HG02973 (cell line): ENCODE measurements at regions not wholly inside any gene's neighbourhood (a gene's known extent, or its start where the extent isn't known, plus 50 kb on each side); places are given as distances from the start of the nearest gene placed in this dataset.

Source experiments
- ATAC-seq: cut with Tn5 transposase; IDR thresholded peaks from one replicate; pipeline ENCODE4 v1.9.1; 2021; ENCODE audit warnings: moderate library complexity; ENCODE audit not compliant: unreplicated experiment

DNA sequence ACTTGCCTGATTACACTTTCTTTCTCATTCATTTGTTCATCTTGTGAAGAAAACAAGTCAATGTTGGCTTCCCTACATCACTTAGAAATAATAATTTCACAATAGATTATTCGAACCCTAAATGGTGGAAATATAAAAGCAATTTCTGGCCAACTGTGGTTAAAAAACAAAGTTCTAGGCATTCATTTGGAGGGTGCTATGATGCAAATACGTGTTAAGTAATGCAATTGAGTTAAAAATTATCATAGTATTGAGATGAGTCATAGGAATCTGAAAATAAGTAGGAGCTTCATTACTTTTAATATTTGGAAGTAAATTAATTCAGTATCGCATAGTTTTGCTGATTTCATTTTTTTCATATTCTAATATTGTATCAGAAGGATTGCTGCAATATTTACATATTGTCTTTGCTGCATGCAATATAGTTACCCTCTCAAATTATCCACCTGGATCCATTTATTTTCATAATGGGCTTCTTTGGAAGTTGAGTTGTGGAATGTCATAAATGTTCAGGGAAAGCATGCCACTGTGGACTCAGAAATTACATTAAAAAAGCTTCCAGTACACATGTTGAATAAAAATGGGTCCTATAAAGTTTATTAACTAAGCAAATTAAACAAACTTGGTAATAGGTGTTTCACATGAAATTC is 647.7 kb upstream of the WWC1 start:
- no peak for ATAC-seq

- ATAC-seq: no peak
Measured at GRCh38 chr5:167644619-167645018, 646.8 kb upstream of the WWC1 start.

- ATAC-seq: no peak
Measured at GRCh38 chr5:167649471-167649870, 642.0 kb upstream of the WWC1 start.

DNA sequence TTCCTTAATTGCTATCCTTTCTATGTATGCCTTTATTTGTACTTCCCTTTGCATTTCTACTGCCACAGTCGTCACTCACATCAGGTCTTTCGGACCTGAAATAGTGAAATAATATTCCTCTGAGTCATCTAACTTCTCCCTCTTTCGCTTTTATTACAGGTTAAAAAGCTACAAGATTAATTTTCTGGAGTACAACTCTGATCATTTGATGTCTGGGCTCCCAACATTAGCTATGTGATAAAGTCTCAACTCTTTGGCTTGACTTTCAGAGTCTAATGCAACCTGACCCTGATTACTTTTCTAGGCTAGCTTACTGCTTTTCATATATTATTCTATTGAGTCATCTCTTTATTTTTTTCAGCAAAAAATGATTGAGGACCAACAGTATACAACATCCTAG is 638.8 kb upstream of the WWC1 start:
- no peak for ATAC-seq

DNA sequence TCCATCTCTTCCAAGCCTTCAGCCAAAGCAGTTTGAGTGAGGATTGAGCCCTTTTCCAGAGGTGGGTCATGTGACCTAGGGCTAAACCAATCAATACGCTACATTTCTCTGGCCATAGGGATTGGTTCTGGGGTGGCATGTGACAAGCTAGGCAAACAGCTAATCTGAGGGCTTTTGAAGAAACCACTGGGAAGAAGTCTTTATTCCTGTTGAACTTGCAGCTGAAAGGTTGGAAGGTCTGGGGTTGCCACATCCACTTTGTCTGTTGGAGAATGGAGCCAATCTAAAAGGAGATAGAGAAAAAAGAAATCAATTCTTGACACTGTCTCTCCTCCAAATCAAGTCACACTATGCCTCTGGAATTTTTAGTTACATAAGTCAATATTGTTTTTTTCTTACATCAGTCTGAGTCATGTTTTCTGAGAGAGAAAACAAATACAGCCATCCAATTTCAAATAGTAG is 637.8 kb upstream of the WWC1 start:
- ATAC-seq: no peak

GRCh38 chr5:167657016-167657415 is 634.4 kb upstream of the WWC1 start:
- ATAC-seq: no peak

DNA sequence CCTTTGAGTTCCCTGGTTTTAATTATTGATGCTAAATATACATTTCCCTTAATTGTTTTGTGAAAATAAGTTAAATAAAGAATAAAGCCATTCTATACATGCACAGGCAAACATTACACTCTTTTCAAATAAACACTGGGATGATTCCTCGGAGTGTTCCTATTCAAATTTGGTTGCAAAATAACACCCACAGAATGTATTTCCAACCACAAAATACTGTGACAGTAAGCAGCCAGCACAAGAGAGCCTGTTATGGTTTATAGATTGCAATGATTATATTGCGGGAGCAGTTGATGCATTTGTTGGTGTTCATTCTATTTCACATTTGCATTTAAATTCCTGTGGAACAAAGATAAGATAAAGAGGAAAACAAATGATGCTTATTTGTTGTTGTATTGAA is 632.6 kb upstream of the WWC1 start:
- ATAC-seq: no peak

- ATAC-seq: no peak
Measured at GRCh38 chr5:167661605-167662004, 629.8 kb upstream of the WWC1 start.

DNA sequence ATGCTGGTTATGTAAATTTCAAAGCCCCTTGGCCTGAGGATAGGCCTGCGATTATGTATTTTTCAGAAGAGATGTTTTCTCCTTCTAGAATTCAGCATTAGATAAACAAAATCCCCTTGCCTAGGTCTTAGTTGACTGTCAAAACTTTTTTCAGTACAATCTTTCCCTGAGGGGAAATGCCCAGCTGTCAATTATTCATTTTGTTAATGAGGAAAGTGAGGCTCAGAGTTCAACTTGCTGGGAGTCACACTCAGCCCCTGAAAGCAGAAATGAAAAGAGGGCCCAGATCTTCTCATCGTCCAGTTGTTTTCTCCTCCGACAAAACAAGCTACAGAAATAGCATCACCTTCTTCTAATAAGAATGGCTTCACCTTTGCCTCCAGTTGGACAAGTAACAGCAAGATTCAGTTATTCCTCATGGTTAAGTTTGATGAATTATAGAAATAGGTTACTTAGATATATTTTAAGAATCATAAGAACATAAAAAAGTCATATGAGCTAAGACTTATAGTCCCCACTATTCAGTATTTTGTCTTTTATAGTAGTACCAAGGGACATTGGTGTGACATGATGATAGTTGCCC is 627.1 kb upstream of the WWC1 start:
- no peak for ATAC-seq

- no peak for ATAC-seq
Measured at GRCh38 chr5:167665841-167666375, 625.5 kb upstream of the WWC1 start.

GRCh38 chr5:167671176-167671575 is 620.3 kb upstream of the WWC1 start:
- no peak for ATAC-seq

DNA sequence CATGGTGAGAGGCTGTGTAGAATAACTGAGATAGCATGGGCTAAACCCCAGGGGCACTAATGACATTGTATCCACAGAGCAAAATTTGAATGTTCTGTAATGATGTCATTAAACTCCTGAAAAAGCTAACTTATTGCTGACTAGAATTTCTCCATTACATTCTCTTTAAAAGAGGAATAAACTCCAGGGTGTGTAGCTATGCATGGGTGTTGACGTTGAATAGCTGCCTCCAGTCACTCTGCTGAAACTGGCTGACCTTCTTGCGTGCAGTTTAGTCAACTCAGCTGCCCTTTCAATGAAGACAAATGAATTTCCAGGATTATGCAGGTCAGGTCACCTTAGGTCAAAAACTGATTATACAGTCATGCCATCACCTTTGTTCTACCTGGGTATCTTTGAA is 617.5 kb upstream of the WWC1 start:
- no peak for ATAC-seq

- ATAC-seq: no peak
Measured at GRCh38 chr5:167678481-167678880, 613.0 kb upstream of the WWC1 start.

DNA sequence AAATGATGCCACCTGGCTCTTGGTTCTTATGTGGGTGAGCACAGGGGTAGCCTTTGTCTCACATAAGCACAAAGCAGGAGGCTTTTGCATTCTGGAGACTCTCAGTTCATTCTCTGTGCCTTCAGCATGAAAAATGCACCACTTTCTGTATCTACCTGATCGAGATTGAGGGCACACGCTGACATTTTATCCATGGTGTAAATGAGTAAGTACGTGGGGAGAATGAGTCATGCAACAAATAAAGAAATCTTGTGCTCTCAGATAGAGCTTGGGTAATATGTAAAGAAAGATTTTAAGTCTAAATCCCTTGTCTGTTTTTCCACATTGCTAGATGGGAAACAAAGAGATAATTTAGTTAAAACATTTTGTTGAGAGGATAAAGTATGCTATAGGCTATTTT is 607.2 kb upstream of the WWC1 start:
- no peak for ATAC-seq

DNA sequence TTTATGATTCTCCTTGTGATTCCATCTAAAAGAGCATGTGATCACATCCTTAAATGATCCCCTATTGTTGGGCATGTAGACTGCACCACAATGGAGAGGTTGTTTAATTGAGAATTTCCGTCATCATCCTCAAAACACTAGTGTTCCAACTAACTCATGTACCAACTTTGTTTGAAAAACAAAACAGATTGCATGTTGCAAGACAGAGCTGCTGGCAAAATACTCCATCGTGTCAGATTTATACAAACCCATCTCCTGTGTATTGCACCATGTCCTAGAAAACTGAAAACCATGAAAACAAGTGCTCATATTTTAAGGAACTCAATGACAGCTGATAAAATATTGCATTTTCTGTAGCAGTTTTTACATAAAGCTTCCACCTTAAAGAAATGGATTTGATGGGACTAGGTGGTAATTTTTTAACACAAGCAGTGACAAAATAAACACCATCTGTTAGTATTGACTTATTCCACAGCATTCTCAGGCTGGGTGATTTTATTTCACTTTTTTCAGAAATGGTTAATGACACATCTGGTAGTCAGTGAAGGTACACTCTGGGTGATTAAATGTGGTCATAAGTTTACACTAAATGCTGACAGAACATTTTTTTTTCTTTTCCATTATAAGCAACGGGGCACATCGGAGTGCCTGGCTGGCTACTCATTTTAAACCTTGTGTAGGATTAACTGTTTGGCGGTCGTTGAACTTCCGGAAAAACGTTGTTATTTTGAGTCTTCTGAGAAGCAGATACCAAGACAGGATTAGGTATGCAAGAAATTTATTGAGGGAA is 602.9 kb upstream of the WWC1 start:
- ATAC-seq: no peak

DNA sequence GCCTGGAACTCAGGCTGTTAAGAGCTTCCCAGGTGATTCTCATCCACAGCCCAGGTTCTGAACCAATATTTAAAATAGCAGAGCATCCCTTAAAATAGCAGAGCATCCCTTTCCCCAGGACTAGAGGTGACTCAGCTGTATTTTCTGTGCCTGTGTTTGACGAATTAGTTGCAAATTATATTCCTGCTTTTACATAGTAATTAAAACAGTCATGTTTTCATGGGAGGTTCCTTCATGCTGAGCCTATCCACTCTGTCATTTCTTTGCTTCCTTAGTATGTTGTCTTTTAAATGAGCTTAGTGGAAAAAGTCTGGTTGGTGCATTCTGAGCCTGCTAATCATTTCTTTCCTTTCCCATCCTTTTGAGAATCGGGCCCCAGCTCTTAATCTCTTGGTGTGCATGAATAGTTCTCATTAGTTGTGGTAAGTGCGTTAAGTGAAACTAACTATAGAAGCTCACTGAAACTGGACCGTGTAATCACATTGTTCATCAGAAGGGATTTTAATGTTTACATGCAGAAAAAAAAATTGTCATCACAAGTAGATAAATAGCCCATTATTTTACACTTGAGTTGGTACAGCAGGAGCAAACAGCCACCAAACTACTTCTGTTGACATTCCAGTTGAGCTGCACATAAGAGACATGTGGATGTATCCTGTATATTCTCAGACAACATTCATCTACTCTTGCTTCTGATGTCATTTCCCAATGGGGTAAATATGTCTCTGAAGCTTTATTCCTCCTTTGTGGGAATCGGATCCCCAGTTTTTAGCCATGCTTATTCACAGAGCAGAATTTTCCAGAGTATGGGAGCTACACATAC is 596.9 kb upstream of the WWC1 start:
- ATAC-seq: no peak

DNA sequence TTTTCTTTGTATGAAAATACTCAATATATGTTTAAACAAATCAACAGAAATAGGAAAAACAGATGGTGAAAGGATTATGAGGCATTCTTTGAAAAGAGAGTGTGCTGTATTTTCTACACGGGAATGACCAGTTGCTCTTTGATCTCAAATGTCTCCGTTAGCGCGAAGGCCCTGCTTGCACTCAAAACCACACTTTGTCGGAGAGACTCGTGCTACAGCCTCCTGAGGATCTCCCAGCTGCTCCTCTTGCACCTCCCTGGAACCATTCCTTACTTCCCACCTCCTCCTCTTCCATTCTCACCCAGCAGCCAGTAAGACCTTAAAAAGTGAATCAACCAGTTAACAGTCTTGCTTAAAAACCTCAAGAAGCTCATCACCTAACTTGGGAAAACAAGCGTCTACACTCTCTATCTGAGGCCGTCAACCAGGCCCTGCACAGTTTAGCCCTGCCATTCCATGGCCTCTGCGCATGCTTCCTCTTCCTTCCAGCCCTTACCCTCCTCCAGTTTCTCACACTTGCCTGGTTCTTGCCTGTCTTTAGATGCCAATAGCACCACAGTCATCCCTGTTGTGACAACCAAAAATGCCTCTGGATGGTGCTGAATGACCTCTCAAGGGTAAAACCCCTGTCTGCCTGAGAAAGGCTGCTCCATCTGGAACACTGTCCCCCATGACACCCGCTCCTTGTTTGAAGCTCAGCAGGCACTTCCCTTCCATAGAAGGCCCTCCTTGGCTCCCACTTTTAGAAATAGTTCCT is 594.7 kb upstream of the WWC1 start:
- no peak for ATAC-seq

- ATAC-seq: no peak
Measured at GRCh38 chr5:167699432-167699831, 592.0 kb upstream of the WWC1 start.

GRCh38 chr5:167701051-167701450 is 590.4 kb upstream of the WWC1 start:
- no peak for ATAC-seq

GRCh38 chr5:167702014-167702413 is 589.4 kb upstream of the WWC1 start:
- no peak for ATAC-seq
